Nephron progenitor cell (in vitro differentiated cells): ENCODE measurements at regions not wholly inside any gene's neighbourhood (a gene's known extent, or its start where the extent isn't known, plus 50 kb on each side); places are given as distances from the start of the nearest gene placed in this dataset.
"Not testable (repeated sequence)": the region's sequence is repeated elsewhere in the genome, so short reads cannot be mapped to it uniquely, and the experiment has no call there.

Experiments
- DNase-seq: peaks from one replicate; pipeline ENCODE4 v3.0.0; 2021
- H3K27ac Mint-ChIP-seq: 2 replicates; pipeline ENCODE4 v1.8.0; 2021; ENCODE audit warnings: mild to moderate bottlenecking, moderate library complexity, mixed read lengths
- H3K27me3 Mint-ChIP-seq: 2 replicates; pipeline ENCODE4 v1.8.0; 2021; ENCODE audit warnings: mild to moderate bottlenecking, low read depth, mixed read lengths; ENCODE audit not compliant: poor library complexity
- H3K36me3 Mint-ChIP-seq: 2 replicates; pipeline ENCODE4 v1.8.0; 2021; ENCODE audit warnings: low read depth, mixed read lengths
- H3K4me1 Mint-ChIP-seq: 2 replicates; pipeline ENCODE4 v1.8.0; 2021; ENCODE audit warnings: mixed read lengths
- H3K4me3 Mint-ChIP-seq: 2 replicates; pipeline ENCODE4 v1.8.0; 2021; ENCODE audit warnings: mild to moderate bottlenecking, moderate library complexity, mixed read lengths
- H3K9me3 Mint-ChIP-seq: 2 replicates; pipeline ENCODE4 v1.8.0; 2021; ENCODE audit warnings: mild to moderate bottlenecking, moderate library complexity, mixed read lengths
- TF ChIP-seq, protein P1 (sequence below): fragments of 200-600 bp; sonication (generic); IDR thresholded peaks from 2 replicates; pipeline ENCODE4 v1.5.0; 2021; ENCODE audit warnings: antibody characterized with exemption

GRCh38 chr5:159671886-159672285 lies 244.4 kb upstream of the ADRA1B start:
- H3K27me3 Mint-ChIP-seq: no peaks in the 10 kb centered on the region
- H3K27ac Mint-ChIP-seq: no peak overlapping the region
- no peaks in the 10 kb centered on the region for H3K4me1 Mint-ChIP-seq
- H3K4me3 Mint-ChIP-seq: no peak overlapping the region
- TF ChIP-seq, protein P1, sequence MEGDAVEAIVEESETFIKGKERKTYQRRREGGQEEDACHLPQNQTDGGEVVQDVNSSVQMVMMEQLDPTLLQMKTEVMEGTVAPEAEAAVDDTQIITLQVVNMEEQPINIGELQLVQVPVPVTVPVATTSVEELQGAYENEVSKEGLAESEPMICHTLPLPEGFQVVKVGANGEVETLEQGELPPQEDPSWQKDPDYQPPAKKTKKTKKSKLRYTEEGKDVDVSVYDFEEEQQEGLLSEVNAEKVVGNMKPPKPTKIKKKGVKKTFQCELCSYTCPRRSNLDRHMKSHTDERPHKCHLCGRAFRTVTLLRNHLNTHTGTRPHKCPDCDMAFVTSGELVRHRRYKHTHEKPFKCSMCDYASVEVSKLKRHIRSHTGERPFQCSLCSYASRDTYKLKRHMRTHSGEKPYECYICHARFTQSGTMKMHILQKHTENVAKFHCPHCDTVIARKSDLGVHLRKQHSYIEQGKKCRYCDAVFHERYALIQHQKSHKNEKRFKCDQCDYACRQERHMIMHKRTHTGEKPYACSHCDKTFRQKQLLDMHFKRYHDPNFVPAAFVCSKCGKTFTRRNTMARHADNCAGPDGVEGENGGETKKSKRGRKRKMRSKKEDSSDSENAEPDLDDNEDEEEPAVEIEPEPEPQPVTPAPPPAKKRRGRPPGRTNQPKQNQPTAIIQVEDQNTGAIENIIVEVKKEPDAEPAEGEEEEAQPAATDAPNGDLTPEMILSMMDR: no peak
- no peak for DNase-seq
- no peaks in the 10 kb centered on the region for H3K36me3 Mint-ChIP-seq
- peaks cover 8% of the 10 kb centered on the region for H3K9me3 Mint-ChIP-seq

GRCh38 chr5:159673538-159673937 lies 242.7 kb upstream of the ADRA1B start:
- H3K27ac Mint-ChIP-seq: no peak overlapping the region
- no peaks in the 10 kb centered on the region for H3K36me3 Mint-ChIP-seq
- H3K27me3 Mint-ChIP-seq: no peaks in the 10 kb centered on the region
- TF ChIP-seq, protein P1: no peak
- H3K9me3 Mint-ChIP-seq: peaks cover 8% of the 10 kb centered on the region
- no peak for DNase-seq
- H3K4me3 Mint-ChIP-seq: no peak overlapping the region
- H3K4me1 Mint-ChIP-seq: no peaks in the 10 kb centered on the region

DNA sequence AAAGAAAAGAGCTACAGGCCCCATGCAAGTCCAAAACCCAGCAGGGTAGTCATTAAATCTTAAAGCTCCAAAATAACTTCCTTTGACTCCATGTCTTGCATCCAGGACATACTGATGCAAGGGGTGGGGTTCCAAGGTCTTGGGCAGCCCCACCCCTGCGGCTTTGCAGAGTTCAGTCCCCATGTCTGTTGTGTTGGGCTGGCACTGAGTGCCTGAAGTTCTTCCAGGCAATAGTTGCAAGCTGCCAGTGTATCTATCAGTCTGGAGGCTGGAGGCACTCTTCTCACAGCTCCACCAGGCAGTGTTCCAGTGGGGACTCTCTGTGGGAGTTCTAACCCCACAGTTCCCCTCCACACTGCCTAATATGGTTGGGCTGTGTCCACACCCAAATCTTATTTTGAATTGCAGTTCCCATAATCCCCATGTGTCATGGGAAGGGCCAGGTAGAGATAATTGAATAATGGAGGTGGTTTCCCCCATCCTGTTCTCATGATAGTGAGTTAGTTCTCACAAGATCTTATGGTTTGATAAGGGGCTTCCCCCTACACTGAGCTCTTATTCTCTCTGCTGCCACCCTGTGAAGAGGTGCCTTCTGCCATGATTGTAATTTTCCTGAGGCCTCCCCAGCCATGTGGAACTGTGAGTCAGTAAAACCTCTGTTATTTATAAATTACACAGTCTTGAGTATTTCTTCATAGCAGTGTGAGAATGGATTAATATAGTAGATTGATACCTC lies 237.5 kb upstream of the ADRA1B start:
- H3K4me3 Mint-ChIP-seq: no peak overlapping the region
- H3K27me3 Mint-ChIP-seq: no peaks in the 10 kb centered on the region
- H3K9me3 Mint-ChIP-seq: peaks cover 41% of the 10 kb centered on the region
- no peak for DNase-seq
- H3K36me3 Mint-ChIP-seq: peaks cover 13% of the 10 kb centered on the region
- TF ChIP-seq, protein P1: no peak
- H3K27ac Mint-ChIP-seq: no peak overlapping the region
- no peaks in the 10 kb centered on the region for H3K4me1 Mint-ChIP-seq

DNA sequence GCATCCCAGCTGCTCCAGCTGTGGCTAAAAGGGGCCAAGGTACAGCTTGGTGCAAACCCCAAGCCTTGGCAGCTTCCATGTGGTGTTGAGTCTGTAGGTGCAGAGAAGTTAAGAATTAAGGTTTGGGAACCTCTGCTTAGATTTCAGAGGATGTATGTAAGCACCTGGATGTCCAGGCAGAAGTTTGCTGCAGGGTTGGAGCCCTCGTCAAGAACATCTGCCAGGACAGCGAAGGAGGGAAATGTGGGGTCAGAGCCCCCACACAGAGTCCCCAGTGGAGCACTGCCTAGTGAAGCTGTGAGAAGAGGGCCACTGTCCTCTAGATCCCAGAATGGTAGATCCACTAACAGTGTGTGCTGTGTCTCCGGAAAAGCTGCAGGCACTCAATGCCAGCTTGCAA lies 236.2 kb upstream of the ADRA1B start:
- DNase-seq: no peak
- no peak overlapping the region for H3K4me3 Mint-ChIP-seq

GRCh38 chr5:159681661-159682060 lies 234.6 kb upstream of the ADRA1B start:
- TF ChIP-seq, protein P1: no peak
- Mint-ChIP-seq H3K27me3 (no peaks in the 10 kb centered on the region), H3K4me1 (no peaks in the 10 kb centered on the region), H3K27ac (no peak overlapping the region), H3K36me3 (peaks cover 13% of the 10 kb centered on the region), H3K4me3 (no peak overlapping the region), H3K9me3 (peaks cover 48% of the 10 kb centered on the region)
- no peak for DNase-seq

More for the DNA sequence above, 236.2 kb upstream of the ADRA1B start:
- Mint-ChIP-seq H3K27ac (no peak overlapping the region), H3K36me3 (peaks cover 13% of the 10 kb centered on the region), H3K9me3 (peaks cover 41% of the 10 kb centered on the region), H3K4me1 (no peaks in the 10 kb centered on the region), H3K27me3 (no peaks in the 10 kb centered on the region)
- TF ChIP-seq, protein P1: no peak

DNA sequence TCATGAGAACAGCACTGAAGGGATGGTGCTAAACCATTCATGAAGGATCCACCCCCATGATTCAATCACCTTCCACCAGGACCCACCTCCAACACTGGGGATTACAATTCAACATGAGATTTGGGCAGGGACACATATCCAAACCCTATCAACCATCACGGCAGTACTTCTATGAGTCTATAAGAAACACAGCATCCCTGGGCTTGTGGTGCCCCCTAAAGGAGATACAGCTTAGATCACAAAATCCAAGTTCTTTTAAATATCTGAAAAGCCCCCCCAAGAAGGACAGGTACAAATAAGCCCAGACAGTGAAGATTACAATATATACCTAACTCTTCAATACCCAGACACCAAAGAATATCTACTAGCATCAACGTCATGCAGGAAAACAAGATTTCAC lies 233.7 kb upstream of the ADRA1B start:
- no peaks in the 10 kb centered on the region for H3K27me3 Mint-ChIP-seq
- no peak for DNase-seq
- H3K36me3 Mint-ChIP-seq: peaks cover 13% of the 10 kb centered on the region
- H3K9me3 Mint-ChIP-seq: peaks cover 48% of the 10 kb centered on the region
- TF ChIP-seq, protein P1: no peak
- H3K4me3 Mint-ChIP-seq: no peak overlapping the region
- H3K27ac Mint-ChIP-seq: no peak overlapping the region
- no peaks in the 10 kb centered on the region for H3K4me1 Mint-ChIP-seq

DNA sequence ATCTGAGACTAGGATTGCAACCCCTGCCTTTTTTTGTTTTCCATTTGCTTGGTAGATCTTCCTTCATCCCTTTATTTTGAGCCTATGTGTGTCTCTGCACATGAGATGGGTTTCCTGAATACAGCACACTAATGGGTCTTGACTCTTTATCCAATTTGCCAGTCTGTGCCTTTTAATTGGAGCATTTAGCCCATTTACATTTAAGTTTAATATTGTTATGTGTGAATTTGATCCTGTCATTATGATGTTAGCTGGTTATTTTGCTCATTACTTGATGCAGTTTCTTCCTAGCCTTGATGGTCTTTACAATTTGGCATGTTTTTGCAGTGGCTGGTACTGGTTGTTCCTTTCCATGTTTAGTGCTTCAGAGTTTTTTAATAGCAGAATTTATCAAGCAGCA lies 228.4 kb upstream of the ADRA1B start:
- H3K4me1 Mint-ChIP-seq, H3K27me3 Mint-ChIP-seq, DNase-seq, H3K4me3 Mint-ChIP-seq, H3K36me3 Mint-ChIP-seq, H3K27ac Mint-ChIP-seq: not testable (repeated sequence)
- peaks cover 29% of the 10 kb centered on the region for H3K9me3 Mint-ChIP-seq
